SK-N-SH treated with all-trans-retinoic acid at 6 μM for 48 hours (cell line): ENCODE measurements at regions not wholly inside any gene's neighbourhood (a gene's known extent, or its start where the extent isn't known, plus 50 kb on each side); places are given as distances from the start of the nearest gene placed in this dataset.

Experiments
- ATAC-seq: fragments of 200-7000 bp; cut with Tn5 transposase; 3 replicates; pipeline ENCODE4 v1.9.1; 2020; ENCODE audit warnings: mild to moderate bottlenecking, moderate library complexity
- ARNTL ChIP-seq: fragments of 450-650 bp; formaldehyde crosslinking; IDR thresholded peaks from 2 replicates; pipeline ENCODE4 v1.5.0; 2020; ENCODE audit warnings: low read depth, mild to moderate bottlenecking, moderate library complexity, borderline replicate concordance
- BACH2 ChIP-seq: fragments of 250-450 bp; sonication (Bioruptor Pico); IDR thresholded peaks from 2 replicates; pipeline ENCODE4 v1.9.0; 2021; ENCODE audit warnings: mild to moderate bottlenecking, borderline replicate concordance
- CSDC2 ChIP-seq: fragments of 250-450 bp; sonication (Bioruptor Pico); IDR thresholded peaks from 2 replicates; pipeline ENCODE4 v1.5.0; 2020; ENCODE audit warnings: mild to moderate bottlenecking, moderate library complexity
- ESRRG ChIP-seq: fragments of 250-450 bp; sonication (Bioruptor Pico); IDR thresholded peaks from 2 replicates; pipeline ENCODE4 v1.6.1; 2021; ENCODE audit warnings: mild to moderate bottlenecking
- GLIS3 ChIP-seq: fragments of 250-450 bp; sonication (Bioruptor Pico); IDR thresholded peaks from 2 replicates; pipeline ENCODE4 v1.5.0; 2020; ENCODE audit warnings: mild to moderate bottlenecking, moderate library complexity
- ISL1 ChIP-seq: fragments of 250-450 bp; sonication (Bioruptor Pico); IDR thresholded peaks from 2 replicates; pipeline ENCODE4 v2.1.2; 2022; ENCODE audit warnings: mild to moderate bottlenecking, moderate library complexity
- OSR1 ChIP-seq: fragments of 250-450 bp; sonication (Bioruptor Pico); IDR thresholded peaks from 2 replicates; pipeline ENCODE4 v1.8.0; 2022; ENCODE audit warnings: moderate library complexity, mild to moderate bottlenecking, inconsistent platforms
- PATZ1 ChIP-seq: fragments of 250-450 bp; sonication (Bioruptor Pico); IDR thresholded peaks from 2 replicates; pipeline ENCODE4 v1.8.0; 2020; ENCODE audit warnings: mild to moderate bottlenecking, moderate library complexity, borderline replicate concordance
- POU6F1 ChIP-seq: fragments of 250-450 bp; sonication (Bioruptor Pico); IDR thresholded peaks from 2 replicates; pipeline ENCODE4 v1.8.0; 2021; ENCODE audit warnings: low read depth, mild to moderate bottlenecking, moderate library complexity, borderline replicate concordance
- PPARA ChIP-seq: fragments of 250-450 bp; sonication (Bioruptor Pico); IDR thresholded peaks from 2 replicates; pipeline ENCODE4 v1.5.0; 2020; ENCODE audit warnings: mild to moderate bottlenecking, borderline replicate concordance
- SNAI2 ChIP-seq: fragments of 250-450 bp; sonication (Bioruptor Pico); IDR thresholded peaks from 2 replicates; pipeline ENCODE4 v1.5.0; 2020; ENCODE audit warnings: mild to moderate bottlenecking, moderate library complexity
- TCF4 ChIP-seq: fragments of 250-450 bp; sonication (Bioruptor Pico); IDR thresholded peaks from 2 replicates; pipeline ENCODE4 v1.8.0; 2021; ENCODE audit warnings: mild to moderate bottlenecking, moderate library complexity, borderline replicate concordance
- TOX ChIP-seq: fragments of 250-450 bp; sonication (Bioruptor Pico); IDR thresholded peaks from 2 replicates; pipeline ENCODE4 v1.8.0; 2021; ENCODE audit warnings: mild to moderate bottlenecking, moderate library complexity, borderline replicate concordance
- TSHZ2 ChIP-seq: fragments of 250-450 bp; sonication (Bioruptor Pico); IDR thresholded peaks from 2 replicates; pipeline ENCODE4 v1.5.0; 2020; ENCODE audit warnings: mild to moderate bottlenecking, moderate library complexity
- ZFP3 ChIP-seq: fragments of 250-450 bp; sonication (Bioruptor Pico); IDR thresholded peaks from 2 replicates; pipeline ENCODE4 v1.5.0; 2020; ENCODE audit warnings: mild to moderate bottlenecking, moderate library complexity
- ZNF565 ChIP-seq: fragments of 450-650 bp; formaldehyde crosslinking; conservative IDR thresholded peaks from 2 replicates; pipeline ENCODE4 v1.5.0; 2020; ENCODE audit warnings: low read depth, mild to moderate bottlenecking, moderate library complexity
- ZNF70 ChIP-seq: fragments of 450-650 bp; formaldehyde crosslinking; IDR thresholded peaks from 2 replicates; pipeline ENCODE4 v1.5.0; 2020; ENCODE audit warnings: mild to moderate bottlenecking, moderate library complexity
- ZNF8 ChIP-seq: fragments of 450-650 bp; formaldehyde crosslinking; IDR thresholded peaks from 2 replicates; pipeline ENCODE4 v1.5.0; 2020; ENCODE audit warnings: mild to moderate bottlenecking, moderate library complexity
- TF ChIP-seq, protein P1 (sequence below): fragments of 250-450 bp; sonication (Bioruptor Pico); IDR thresholded peaks from 2 replicates; pipeline ENCODE4 v1.5.1; 2021; ENCODE audit warnings: mild to moderate bottlenecking, moderate library complexity
- TF ChIP-seq, protein P2 (sequence below): fragments of 250-450 bp; sonication (Bioruptor Pico); IDR thresholded peaks from 2 replicates; pipeline ENCODE4 v1.5.1; 2020; ENCODE audit warnings: low read depth, mild to moderate bottlenecking, moderate library complexity

- TF ChIP-seq OSR1 (CRISPR knock-in tag): no peak
- TF ChIP-seq CSDC2 (CRISPR knock-in tag): no peak
- TF ChIP-seq POU6F1 (CRISPR knock-in tag): no peak
- no peak for TF ChIP-seq PATZ1
- no peak for TF ChIP-seq ESRRG (CRISPR knock-in tag)
- TF ChIP-seq ZNF565 (CRISPR knock-in tag): no peak
- no peak for TF ChIP-seq TOX (CRISPR knock-in tag)
- no peak for TF ChIP-seq GLIS3 (CRISPR knock-in tag)
- TF ChIP-seq ZFP3 (CRISPR knock-in tag): no peak
- no peak for TF ChIP-seq SNAI2
- TF ChIP-seq ISL1: no peak
- TF ChIP-seq BACH2: no peak
- TF ChIP-seq ZNF8 (CRISPR knock-in tag): no peak
- no peak for ATAC-seq
These were observed 1052.2 kb upstream of the SPRY2 start for GRCh38 chr13:81393110-81393509.

GRCh38 chr13:81388400-81388799 is 1047.5 kb upstream of the SPRY2 start:
- TF ChIP-seq TCF4 (CRISPR knock-in tag): no peak
- TF ChIP-seq, protein P1, sequence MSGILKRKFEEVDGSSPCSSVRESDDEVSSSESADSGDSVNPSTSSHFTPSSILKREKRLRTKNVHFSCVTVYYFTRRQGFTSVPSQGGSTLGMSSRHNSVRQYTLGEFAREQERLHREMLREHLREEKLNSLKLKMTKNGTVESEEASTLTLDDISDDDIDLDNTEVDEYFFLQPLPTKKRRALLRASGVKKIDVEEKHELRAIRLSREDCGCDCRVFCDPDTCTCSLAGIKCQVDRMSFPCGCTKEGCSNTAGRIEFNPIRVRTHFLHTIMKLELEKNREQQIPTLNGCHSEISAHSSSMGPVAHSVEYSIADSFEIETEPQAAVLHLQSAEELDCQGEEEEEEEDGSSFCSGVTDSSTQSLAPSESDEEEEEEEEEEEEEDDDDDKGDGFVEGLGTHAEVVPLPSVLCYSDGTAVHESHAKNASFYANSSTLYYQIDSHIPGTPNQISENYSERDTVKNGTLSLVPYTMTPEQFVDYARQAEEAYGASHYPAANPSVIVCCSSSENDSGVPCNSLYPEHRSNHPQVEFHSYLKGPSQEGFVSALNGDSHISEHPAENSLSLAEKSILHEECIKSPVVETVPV: no peak
- TF ChIP-seq ZNF565 (CRISPR knock-in tag): no peak
- TF ChIP-seq POU6F1 (CRISPR knock-in tag): no peak
- TF ChIP-seq ZNF70: no peak
- no peak for TF ChIP-seq ZFP3 (CRISPR knock-in tag)
- TF ChIP-seq ISL1: no peak
- no peak for TF ChIP-seq ARNTL (CRISPR knock-in tag)
- no peak for TF ChIP-seq TOX (CRISPR knock-in tag)

GRCh38 chr13:81383444-81383843 is 1042.5 kb upstream of the SPRY2 start:
- TF ChIP-seq ZFP3 (CRISPR knock-in tag) (no peak), ZNF565 (CRISPR knock-in tag) (no peak)
- no peak for ATAC-seq

More at GRCh38 chr13:81388400-81388799, 1047.5 kb upstream of the SPRY2 start:
- no peak for ATAC-seq

- no peak for ATAC-seq
- no peak for TF ChIP-seq PPARA (CRISPR knock-in tag)
- TF ChIP-seq, protein P1: no peak
- TF ChIP-seq, all 23 proteins: peak for 0
These were observed 1041.3 kb upstream of the SPRY2 start for GRCh38 chr13:81382246-81382645.

DNA sequence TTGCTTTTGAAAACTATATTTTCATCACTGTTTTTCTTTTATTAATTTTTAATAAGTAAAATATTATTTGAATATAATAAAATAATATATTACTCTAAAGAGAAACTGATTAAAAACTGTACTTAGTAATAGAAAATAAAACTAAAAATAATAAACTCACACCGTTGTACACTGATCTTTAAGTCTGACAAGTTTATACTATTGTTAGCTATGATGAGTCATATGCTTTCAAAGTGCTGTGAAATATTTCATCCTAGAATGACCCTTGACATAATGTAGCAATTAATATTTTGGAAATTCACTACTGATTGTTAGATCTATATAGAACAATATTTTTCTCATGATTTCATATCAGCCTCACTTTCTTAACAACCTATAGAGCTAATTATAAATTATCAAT is 1040.6 kb upstream of the SPRY2 start:
- ATAC-seq: no peak
- no peak for TF ChIP-seq POU6F1 (CRISPR knock-in tag)
- TF ChIP-seq OSR1 (CRISPR knock-in tag): no peak
- TF ChIP-seq, protein P2, sequence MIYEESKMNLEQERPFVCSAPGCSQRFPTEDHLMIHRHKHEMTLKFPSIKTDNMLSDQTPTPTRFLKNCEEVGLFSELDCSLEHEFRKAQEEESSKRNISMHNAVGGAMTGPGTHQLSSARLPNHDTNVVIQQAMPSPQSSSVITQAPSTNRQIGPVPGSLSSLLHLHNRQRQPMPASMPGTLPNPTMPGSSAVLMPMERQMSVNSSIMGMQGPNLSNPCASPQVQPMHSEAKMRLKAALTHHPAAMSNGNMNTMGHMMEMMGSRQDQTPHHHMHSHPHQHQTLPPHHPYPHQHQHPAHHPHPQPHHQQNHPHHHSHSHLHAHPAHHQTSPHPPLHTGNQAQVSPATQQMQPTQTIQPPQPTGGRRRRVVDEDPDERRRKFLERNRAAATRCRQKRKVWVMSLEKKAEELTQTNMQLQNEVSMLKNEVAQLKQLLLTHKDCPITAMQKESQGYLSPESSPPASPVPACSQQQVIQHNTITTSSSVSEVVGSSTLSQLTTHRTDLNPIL (CRISPR knock-in tag): no peak
- no peak for TF ChIP-seq ZNF8 (CRISPR knock-in tag)
- no peak for TF ChIP-seq ZFP3 (CRISPR knock-in tag)
- no peak for TF ChIP-seq ESRRG (CRISPR knock-in tag)
- TF ChIP-seq ARNTL (CRISPR knock-in tag): no peak
- no peak for TF ChIP-seq ZNF70
- no peak for TF ChIP-seq GLIS3 (CRISPR knock-in tag)
- TF ChIP-seq TSHZ2 (CRISPR knock-in tag): no peak
